ENCODE measurements at regions not wholly inside any gene's neighbourhood (a gene's known extent, or its start where the extent isn't known, plus 50 kb on each side); places are given as distances from the start of the nearest gene placed in this dataset.

- no peak for TF ChIP-seq CHD7 (IDR thresholded peaks at IDR 0.05; ENCODE audit: insufficient replicate concordance, low read length)
- no peak for TF ChIP-seq POLR2A (IDR thresholded peaks at IDR 0.05; ENCODE audit: control extremely low read depth in 1 of 2, low read depth in 2 of 2, low read length in 2 of 2)
- no peak for TF ChIP-seq BCL11A (IDR thresholded peaks at IDR 0.05; ENCODE audit: low read depth in 2 of 2, low read length in 2 of 2)
- TF ChIP-seq GTF2F1 (IDR thresholded peaks at IDR 0.05; ENCODE audit: borderline replicate concordance, low read depth, low read length), result no peak
- TF ChIP-seq TAF7 (optimal IDR thresholded peaks at IDR 0.05; ENCODE audit: borderline replicate concordance, low read depth, low read length), result no peak
- no peak for TF ChIP-seq CBX8 (IDR thresholded peaks at IDR 0.05; ENCODE audit: borderline replicate concordance, low read depth, low read length)
Observed at GRCh38 chr2:9142551-9143263, 63.9 kb upstream of the ASAP2 start (continued).

Measured in H1 (cell line).